HUES48 (cell line): ENCODE measurements at regions not wholly inside any gene's neighbourhood (a gene's known extent, or its start where the extent isn't known, plus 50 kb on each side); places are given as distances from the start of the nearest gene placed in this dataset.

Experiments used
- H3K27ac ChIP-seq: one replicate; pipeline ENCODE4 v1.7.0; 2013; ENCODE audit warnings: low read depth, low read length, inconsistent platforms
- H3K27me3 ChIP-seq: 2 replicates; pipeline ENCODE4 v1.6.1; 2013; ENCODE audit warnings: mild to moderate bottlenecking, low read length; ENCODE audit not compliant: control insufficient read depth, insufficient read depth
- H3K36me3 ChIP-seq: 2 replicates; pipeline ENCODE4 v1.6.1; 2013; ENCODE audit warnings: low read length; ENCODE audit not compliant: control insufficient read depth, insufficient read depth
- H3K4me1 ChIP-seq: 2 replicates; pipeline ENCODE4 v1.6.1; 2013; ENCODE audit warnings: mild to moderate bottlenecking, low read length; ENCODE audit not compliant: control insufficient read depth, insufficient read depth
- H3K4me3 ChIP-seq: 2 replicates; pipeline ENCODE4 v1.5.1; 2013; ENCODE audit warnings: mild to moderate bottlenecking, low read depth, low read length
- H3K9ac ChIP-seq: 2 replicates; pipeline ENCODE4 v1.6.1; 2013; ENCODE audit warnings: mild to moderate bottlenecking, low read depth, low read length, moderate library complexity
- H3K9me3 ChIP-seq: 2 replicates; pipeline ENCODE4 v1.6.1; 2013; ENCODE audit warnings: low read length; ENCODE audit not compliant: control insufficient read depth, insufficient read depth

GRCh38 chr2:149894226-149894625 lies 306.7 kb upstream of the MMADHC start:
- Histone ChIP-seq H3K9ac (no peak overlapping the region), H3K36me3 (no peaks in the 10 kb centered on the region), H3K9me3 (no peaks in the 10 kb centered on the region), H3K4me1 (peaks cover 3% of the 10 kb centered on the region), H3K4me3 (no peak overlapping the region), H3K27ac (no peak overlapping the region), H3K27me3 (no peaks in the 10 kb centered on the region)

- no peak overlapping the region for H3K4me3 ChIP-seq
- no peaks in the 10 kb centered on the region for H3K4me1 ChIP-seq
- H3K9me3 ChIP-seq: no peaks in the 10 kb centered on the region
- no peak overlapping the region for H3K9ac ChIP-seq
- H3K36me3 ChIP-seq: no peaks in the 10 kb centered on the region
- no peaks in the 10 kb centered on the region for H3K27me3 ChIP-seq
- H3K27ac ChIP-seq: no peak overlapping the region
These were observed 305.0 kb upstream of the MMADHC start for GRCh38 chr2:149892563-149892962.

GRCh38 chr2:149885946-149886345 lies 298.4 kb upstream of the MMADHC start:
- Histone ChIP-seq H3K4me3 (no peak overlapping the region), H3K27ac (no peak overlapping the region), H3K4me1 (no peaks in the 10 kb centered on the region), H3K27me3 (no peaks in the 10 kb centered on the region), H3K36me3 (no peaks in the 10 kb centered on the region), H3K9ac (no peak overlapping the region), H3K9me3 (no peaks in the 10 kb centered on the region)

GRCh38 chr2:149885468-149885867 lies 297.9 kb upstream of the MMADHC start:
- no peaks in the 10 kb centered on the region for H3K27me3 ChIP-seq

GRCh38 chr2:149884871-149885270 lies 297.3 kb upstream of the MMADHC start:
- Histone ChIP-seq H3K36me3 (no peaks in the 10 kb centered on the region), H3K4me1 (no peaks in the 10 kb centered on the region), H3K27ac (no peak overlapping the region), H3K4me3 (no peak overlapping the region), H3K9me3 (no peaks in the 10 kb centered on the region), H3K27me3 (no peaks in the 10 kb centered on the region), H3K9ac (no peak overlapping the region)

More at GRCh38 chr2:149885468-149885867, 297.9 kb upstream of the MMADHC start:
- H3K4me3 ChIP-seq: no peak overlapping the region
- H3K36me3 ChIP-seq: no peaks in the 10 kb centered on the region
- no peak overlapping the region for H3K27ac ChIP-seq
- no peaks in the 10 kb centered on the region for H3K9me3 ChIP-seq
- no peak overlapping the region for H3K9ac ChIP-seq
- no peaks in the 10 kb centered on the region for H3K4me1 ChIP-seq

GRCh38 chr2:149877913-149878312 lies 290.3 kb upstream of the MMADHC start:
- Histone ChIP-seq H3K4me3 (no peak overlapping the region), H3K9me3 (no peaks in the 10 kb centered on the region), H3K9ac (no peak overlapping the region), H3K36me3 (no peaks in the 10 kb centered on the region), H3K4me1 (no peaks in the 10 kb centered on the region), H3K27ac (no peak overlapping the region), H3K27me3 (no peaks in the 10 kb centered on the region)

GRCh38 chr2:149877074-149877473 lies 289.5 kb upstream of the MMADHC start:
- no peaks in the 10 kb centered on the region for H3K27me3 ChIP-seq
- no peak overlapping the region for H3K4me3 ChIP-seq
- no peak overlapping the region for H3K9ac ChIP-seq
- no peaks in the 10 kb centered on the region for H3K4me1 ChIP-seq
- H3K36me3 ChIP-seq: no peaks in the 10 kb centered on the region
- H3K27ac ChIP-seq: no peak overlapping the region
- no peaks in the 10 kb centered on the region for H3K9me3 ChIP-seq

GRCh38 chr2:149873936-149874335 lies 286.4 kb upstream of the MMADHC start:
- H3K27ac ChIP-seq: no peak overlapping the region
- H3K9me3 ChIP-seq: no peaks in the 10 kb centered on the region
- no peaks in the 10 kb centered on the region for H3K36me3 ChIP-seq
- H3K4me3 ChIP-seq: no peak overlapping the region
- no peaks in the 10 kb centered on the region for H3K27me3 ChIP-seq
- H3K9ac ChIP-seq: no peak overlapping the region
- no peaks in the 10 kb centered on the region for H3K4me1 ChIP-seq

- H3K36me3 ChIP-seq: no peaks in the 10 kb centered on the region
- no peak overlapping the region for H3K27ac ChIP-seq
- H3K9me3 ChIP-seq: no peaks in the 10 kb centered on the region
- H3K27me3 ChIP-seq: no peaks in the 10 kb centered on the region
- no peak overlapping the region for H3K4me3 ChIP-seq
- no peak overlapping the region for H3K9ac ChIP-seq
- no peaks in the 10 kb centered on the region for H3K4me1 ChIP-seq
These were observed 285.1 kb upstream of the MMADHC start for GRCh38 chr2:149872638-149873150.

- no peaks in the 10 kb centered on the region for H3K27me3 ChIP-seq
- no peak overlapping the region for H3K9ac ChIP-seq
- H3K4me1 ChIP-seq: no peaks in the 10 kb centered on the region
- no peaks in the 10 kb centered on the region for H3K36me3 ChIP-seq
- H3K9me3 ChIP-seq: no peaks in the 10 kb centered on the region
- no peak overlapping the region for H3K27ac ChIP-seq
- H3K4me3 ChIP-seq: no peak overlapping the region
These were observed 284.5 kb upstream of the MMADHC start for GRCh38 chr2:149872041-149872440.

GRCh38 chr2:149871091-149871885 lies 283.7 kb upstream of the MMADHC start:
- Histone ChIP-seq H3K4me1 (no peaks in the 10 kb centered on the region), H3K27ac (no peak overlapping the region), H3K9ac (no peak overlapping the region), H3K27me3 (no peaks in the 10 kb centered on the region), H3K36me3 (no peaks in the 10 kb centered on the region), H3K9me3 (no peaks in the 10 kb centered on the region), H3K4me3 (no peak overlapping the region)
